ENCODE measurements at regions not wholly inside any gene's neighbourhood (a gene's known extent, or its start where the extent isn't known, plus 50 kb on each side); places are given as distances from the start of the nearest gene placed in this dataset.

DNA sequence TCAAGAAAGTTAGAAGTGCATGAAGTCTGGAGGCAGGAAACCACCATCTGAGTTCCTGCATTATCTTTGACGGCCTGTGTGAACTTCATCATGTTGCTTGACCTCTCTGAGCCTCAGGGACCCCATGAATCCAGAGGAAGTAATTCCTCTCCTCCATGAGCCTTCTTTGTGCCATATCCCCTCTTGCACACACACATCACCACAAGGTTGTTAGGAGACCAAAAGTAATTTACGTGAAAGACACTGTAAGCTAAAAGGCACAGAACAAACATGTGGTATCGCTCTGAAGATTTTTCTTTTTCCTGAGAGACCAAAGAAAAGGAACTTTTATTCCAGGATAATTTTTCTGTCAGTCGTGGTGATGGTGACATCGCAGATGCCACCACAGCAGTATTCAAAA lies 55.9 kb upstream of the BCL6 start:
- Histone ChIP-seq H3K4me3 (no peak overlapping the region), H3K27ac (no peak overlapping the region), H3K4me1 (peaks cover 0 to 20% of the 10 kb centered on the region in 2 donors), H3K36me3 (no peaks in the 10 kb centered on the region), H3K27me3 (no peaks in the 10 kb centered on the region), H3K9me3 (peaks cover 0 to 3% of the 10 kb centered on the region in 2 donors)
- no peak for DNase-seq
- no peak for ATAC-seq
- TF ChIP-seq, protein P1, sequence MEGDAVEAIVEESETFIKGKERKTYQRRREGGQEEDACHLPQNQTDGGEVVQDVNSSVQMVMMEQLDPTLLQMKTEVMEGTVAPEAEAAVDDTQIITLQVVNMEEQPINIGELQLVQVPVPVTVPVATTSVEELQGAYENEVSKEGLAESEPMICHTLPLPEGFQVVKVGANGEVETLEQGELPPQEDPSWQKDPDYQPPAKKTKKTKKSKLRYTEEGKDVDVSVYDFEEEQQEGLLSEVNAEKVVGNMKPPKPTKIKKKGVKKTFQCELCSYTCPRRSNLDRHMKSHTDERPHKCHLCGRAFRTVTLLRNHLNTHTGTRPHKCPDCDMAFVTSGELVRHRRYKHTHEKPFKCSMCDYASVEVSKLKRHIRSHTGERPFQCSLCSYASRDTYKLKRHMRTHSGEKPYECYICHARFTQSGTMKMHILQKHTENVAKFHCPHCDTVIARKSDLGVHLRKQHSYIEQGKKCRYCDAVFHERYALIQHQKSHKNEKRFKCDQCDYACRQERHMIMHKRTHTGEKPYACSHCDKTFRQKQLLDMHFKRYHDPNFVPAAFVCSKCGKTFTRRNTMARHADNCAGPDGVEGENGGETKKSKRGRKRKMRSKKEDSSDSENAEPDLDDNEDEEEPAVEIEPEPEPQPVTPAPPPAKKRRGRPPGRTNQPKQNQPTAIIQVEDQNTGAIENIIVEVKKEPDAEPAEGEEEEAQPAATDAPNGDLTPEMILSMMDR (IDR thresholded peaks at IDR 0.05) = no peak
- intact Hi-C loops (cut with DNase I) = no loop called here

DNA sequence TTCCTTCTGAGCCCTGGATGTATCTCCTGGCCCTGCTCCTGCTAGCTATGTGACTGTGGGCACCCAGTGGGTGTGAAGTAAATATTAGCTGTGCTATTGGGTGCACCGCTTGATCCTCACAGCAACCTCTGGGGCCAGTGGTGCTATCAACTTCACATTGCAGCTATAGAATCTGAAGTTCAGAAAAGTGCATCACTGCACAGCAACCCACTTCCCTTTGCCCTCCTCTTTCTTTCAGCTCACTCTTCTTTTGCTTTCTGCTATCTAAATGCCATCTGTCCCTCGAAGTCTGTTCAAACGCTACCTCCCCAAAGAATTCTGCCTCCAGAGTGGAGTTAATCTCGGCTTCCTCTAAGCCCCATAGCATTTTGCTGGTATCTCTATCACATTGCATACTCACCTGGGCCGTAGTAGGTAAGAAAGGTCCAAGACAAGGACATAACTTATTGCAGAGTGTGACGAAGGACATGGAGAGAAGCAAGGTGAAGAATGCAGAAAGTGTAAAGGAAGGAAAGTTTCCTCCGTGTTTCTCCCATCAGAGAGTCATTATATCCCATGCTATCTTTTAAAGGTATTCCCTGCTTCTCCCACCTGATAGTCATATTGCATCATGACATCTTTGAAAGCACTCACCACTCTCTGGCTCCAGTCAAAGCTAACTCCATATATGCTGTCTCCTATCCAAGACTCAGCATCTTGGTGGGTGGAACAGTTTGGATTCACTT lies 57.1 kb upstream of the BCL6 start:
- DNase-seq = no peak
- Histone ChIP-seq H3K4me1 (peaks cover 0 to 20% of the 10 kb centered on the region in 2 donors), H3K27ac (no peak overlapping the region), H3K4me3 (no peak overlapping the region), H3K27me3 (no peaks in the 10 kb centered on the region), H3K36me3 (no peaks in the 10 kb centered on the region), H3K9me3 (peaks cover 0 to 3% of the 10 kb centered on the region in 2 donors)
- TF ChIP-seq, protein P1 (IDR thresholded peaks at IDR 0.05) = no peak
- intact Hi-C loops (cut with DNase I) = no loop called here
- ATAC-seq = no peak

DNA sequence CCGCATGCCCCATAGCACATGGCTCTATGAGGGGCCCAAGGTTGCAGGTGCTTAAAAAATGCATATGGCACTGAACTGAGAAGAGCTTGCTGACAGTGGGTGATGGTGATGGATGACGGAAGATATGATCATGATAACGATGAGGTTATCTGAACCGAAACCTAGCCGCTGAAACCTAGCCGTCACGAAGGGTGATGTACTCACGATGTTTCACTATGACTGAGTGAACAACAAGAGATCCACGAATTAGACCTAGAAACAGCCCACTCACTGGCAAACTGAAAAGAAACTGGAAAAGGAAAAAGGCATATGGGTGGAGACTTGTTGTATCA lies 57.6 kb upstream of the BCL6 start:
- Histone ChIP-seq H3K9me3 (peaks cover 0 to 3% of the 10 kb centered on the region in 2 donors), H3K27me3 (no peaks in the 10 kb centered on the region), H3K27ac (no peak overlapping the region), H3K4me1 (peaks cover 0 to 20% of the 10 kb centered on the region in 2 donors), H3K4me3 (no peak overlapping the region), H3K36me3 (no peaks in the 10 kb centered on the region)
- no peak for DNase-seq
- intact Hi-C loops (cut with DNase I) = no loop called here
- TF ChIP-seq, protein P1 (IDR thresholded peaks at IDR 0.05) = no peak
- no peak for ATAC-seq

DNA sequence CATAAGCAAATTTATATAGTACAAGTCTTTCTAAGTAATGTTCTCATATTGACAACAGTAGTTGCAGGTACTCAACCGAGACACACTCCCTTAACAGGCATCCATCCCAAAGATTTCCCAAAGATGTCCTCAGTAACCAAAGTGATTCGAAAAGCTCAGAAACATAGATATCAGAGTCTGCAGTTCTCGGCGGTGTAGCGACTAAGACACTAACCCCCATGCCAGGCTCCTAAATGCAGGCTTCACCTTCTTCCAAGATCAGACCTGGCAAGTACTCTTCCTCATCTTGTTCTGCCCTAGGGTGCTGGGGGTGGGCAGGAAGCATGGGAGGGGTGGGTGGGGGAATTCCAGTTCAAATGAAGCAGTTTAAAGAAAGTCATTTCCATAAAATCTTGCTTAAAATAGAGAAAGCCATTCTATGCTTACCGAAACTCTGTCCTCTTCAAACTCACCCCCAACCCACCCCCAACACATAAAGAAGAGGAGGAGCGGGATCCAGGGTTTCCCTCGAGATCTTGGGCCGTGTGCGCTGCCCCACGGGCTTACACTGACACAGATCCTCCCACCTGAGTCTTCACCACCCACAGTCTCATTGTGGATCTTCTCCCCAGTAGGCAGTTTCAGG lies 59.0 kb upstream of the BCL6 start:
- Histone ChIP-seq H3K9me3 (peaks cover 0 to 3% of the 10 kb centered on the region in 2 donors), H3K4me1 (peaks cover 0 to 8% of the 10 kb centered on the region in 2 donors), H3K4me3 (no peak overlapping the region), H3K27me3 (no peaks in the 10 kb centered on the region), H3K36me3 (no peaks in the 10 kb centered on the region), H3K27ac (no peak overlapping the region)
- ATAC-seq (no peak), DNase-seq (no peak)
- intact Hi-C loops (cut with DNase I) = no loop called here
- TF ChIP-seq, protein P1 (IDR thresholded peaks at IDR 0.05) = no peak

DNA sequence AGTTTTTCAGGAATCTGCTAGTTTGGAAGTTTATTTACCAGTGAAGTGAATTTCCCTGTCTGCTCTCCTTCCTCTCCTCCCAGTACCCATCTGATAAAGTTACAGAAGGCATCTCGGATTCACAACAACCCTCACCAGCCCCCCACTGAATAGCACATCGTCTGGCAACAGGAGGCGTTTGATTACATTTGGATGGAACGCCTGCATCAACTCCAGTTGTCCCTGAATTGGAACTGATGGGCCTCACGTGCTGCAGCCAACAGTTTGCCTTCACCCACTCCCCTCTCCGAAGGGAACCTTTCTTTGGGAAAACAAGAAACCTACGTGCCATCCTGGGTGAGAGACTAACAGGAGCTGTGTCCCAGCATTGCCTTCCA lies 59.5 kb upstream of the BCL6 start:
- Histone ChIP-seq H3K36me3 (no peaks in the 10 kb centered on the region), H3K9me3 (peaks cover 0 to 3% of the 10 kb centered on the region in 2 donors), H3K27me3 (no peaks in the 10 kb centered on the region), H3K27ac (no peak overlapping the region), H3K4me1 (peaks cover 4 to 5% of the 10 kb centered on the region in 2 donors), H3K4me3 (no peak overlapping the region)
- DNase-seq (no peak), ATAC-seq (no peak)
- intact Hi-C loops (cut with DNase I) = no loop called here
- TF ChIP-seq, protein P1 (IDR thresholded peaks at IDR 0.05) = no peak
